NB4 (cell line): ENCODE measurements at regions not wholly inside any gene's neighbourhood (a gene's known extent, or its start where the extent isn't known, plus 50 kb on each side); places are given as distances from the start of the nearest gene placed in this dataset.

Experiments
- DNase-seq: peaks from one replicate; pipeline ENCODE4 v3.0.0; 2010; ENCODE audit warnings: low read depth
- H3K4me3 ChIP-seq: one replicate; pipeline ENCODE4 v1.5.1; 2011; ENCODE audit warnings: mild to moderate bottlenecking, low read depth, low read length, moderate library complexity
- CTCF ChIP-seq: IDR thresholded peaks from one replicate; pipeline ENCODE4 v1.5.1; 2012; ENCODE audit warnings: low read depth, low read length
- MAX ChIP-seq: IDR thresholded peaks from 2 replicates; pipeline ENCODE4 v1.6.1; 2011; ENCODE audit warnings: low read depth, low read length
- MYC ChIP-seq: IDR thresholded peaks from 2 replicates; pipeline ENCODE4 v1.6.1; 2011; ENCODE audit warnings: low read depth, low read length
- POLR2A ChIP-seq: IDR thresholded peaks from 2 replicates; pipeline ENCODE4 v1.6.1; 2011; ENCODE audit warnings: mild to moderate bottlenecking; ENCODE audit not compliant: insufficient read length; ENCODE audit errors: extremely low read depth

GRCh38 chr9:78578072-78578471, 281.1 kb downstream of the PSAT1 start:
- DNase-seq = no peak
- no peak for TF ChIP-seq CTCF
- TF ChIP-seq MAX = no peak
- no peak for TF ChIP-seq MYC
- TF ChIP-seq POLR2A = no peak

GRCh38 chr9:78582821-78583220, 285.9 kb downstream of the PSAT1 start:
- TF ChIP-seq CTCF = no peak
- no peak for TF ChIP-seq MYC
- TF ChIP-seq MAX = no peak
- no peak for TF ChIP-seq POLR2A
- H3K4me3 ChIP-seq = no peak overlapping the region
- DNase-seq = no peak

More at GRCh38 chr9:78578072-78578471, 281.1 kb downstream of the PSAT1 start:
- H3K4me3 ChIP-seq = no peak overlapping the region

- TF ChIP-seq MAX = no peak
- H3K4me3 ChIP-seq = no peak overlapping the region
- no peak for DNase-seq
Measured at GRCh38 chr9:78584589-78584988, 287.7 kb downstream of the PSAT1 start.

GRCh38 chr9:78585909-78586308, 289.0 kb downstream of the PSAT1 start:
- TF ChIP-seq MYC (no peak), CTCF (no peak), POLR2A (no peak), MAX (no peak)
- no peak for DNase-seq
- H3K4me3 ChIP-seq = no peak overlapping the region

- DNase-seq = no peak
- no peak overlapping the region for H3K4me3 ChIP-seq
- TF ChIP-seq POLR2A (no peak), MYC (no peak), CTCF (no peak), MAX (no peak)
Measured at GRCh38 chr9:78590068-78590467, 293.1 kb downstream of the PSAT1 start.

GRCh38 chr9:78592811-78593210, 295.9 kb downstream of the PSAT1 start:
- H3K4me3 ChIP-seq = no peak overlapping the region
- DNase-seq = no peak
- TF ChIP-seq CTCF (no peak), MYC (no peak), MAX (no peak), POLR2A (no peak)
